Sigmoid colon (tissue), 4 donors: ENCODE measurements at regions not wholly inside any gene's neighbourhood (a gene's known extent, or its start where the extent isn't known, plus 50 kb on each side); places are given as distances from the start of the nearest gene placed in this dataset.

Experiments
- CTCF ChIP-seq, 4 experiments: fragments of 450-650 bp in 3 of 4; fragments of 200-600 bp in 1 of 4; IDR thresholded peaks; one replicate each; pipeline ENCODE4 v1.5.1; 2016 to 2019; ENCODE audit warnings: antibody characterized with exemption in 4 of 4, mild to moderate bottlenecking in 3 of 4, moderate library complexity in 2 of 4
- EP300 ChIP-seq, 4 donors: sonication (generic); formaldehyde crosslinking; IDR thresholded peaks; one replicate each; pipeline ENCODE4 v1.6.1; 2017; ENCODE audit warnings: antibody characterized with exemption in 4 of 4
- POLR2A ChIP-seq, 2 donors: fragments of 450-650 bp; IDR thresholded peaks; one replicate each; pipeline ENCODE4 v1.6.1; 2016; ENCODE audit warnings: antibody characterized with exemption in 2 of 2, mild to moderate bottlenecking in 2 of 2, moderate library complexity in 2 of 2
- POLR2AphosphoS5 ChIP-seq, 4 donors: sonication (generic); formaldehyde crosslinking; IDR thresholded peaks; one replicate each; pipeline ENCODE4 v1.6.1; 2017; ENCODE audit warnings: antibody characterized with exemption in 4 of 4

- no peak for TF ChIP-seq CTCF (IDR thresholded peaks at IDR 0.05)
- TF ChIP-seq POLR2A (IDR thresholded peaks at IDR 0.05), result no peak
- no peak for TF ChIP-seq POLR2AphosphoS5 (IDR thresholded peaks at IDR 0.05)
- no peak for TF ChIP-seq EP300 (IDR thresholded peaks at IDR 0.05)
Measured at GRCh38 chr11:119496469-119496868, 73.5 kb upstream of the THY1 start.
